Neural progenitor cell (in vitro differentiated cells): ENCODE measurements at regions not wholly inside any gene's neighbourhood (a gene's known extent, or its start where the extent isn't known, plus 50 kb on each side); places are given as distances from the start of the nearest gene placed in this dataset.

Source experiments
- DNase-seq: peaks from one replicate; pipeline ENCODE4 v3.0.0-alpha.2; 2016; ENCODE audit warnings: low spot score
- H2AFZ ChIP-seq: fragments of 200-600 bp; sonication (generic); replicated peaks from 2 replicates; pipeline ENCODE4 v1.6.1; 2016; ENCODE audit warnings: antibody characterized with exemption
- H3F3A ChIP-seq: fragments of 200-600 bp; sonication (generic); 2 replicates; pipeline ENCODE4 v1.6.1; 2016; ENCODE audit warnings: antibody characterized with exemption, low read depth
- H3K27ac ChIP-seq: fragments of 200-600 bp; sonication (generic); 2 replicates; pipeline ENCODE4 v1.5.1; 2016; ENCODE audit warnings: mild to moderate bottlenecking
- H3K27me3 ChIP-seq: fragments of 200-600 bp; sonication (generic); 2 replicates; pipeline ENCODE4 v1.6.1; 2016; ENCODE audit warnings: mild to moderate bottlenecking, moderate library complexity
- H3K36me3 ChIP-seq: fragments of 200-600 bp; sonication (generic); 2 replicates; pipeline ENCODE4 v1.5.1; 2016
- H3K4me1 ChIP-seq: fragments of 200-600 bp; sonication (generic); 2 replicates; pipeline ENCODE4 v1.6.1; 2016; ENCODE audit warnings: mixed run types
- H3K4me2 ChIP-seq: fragments of 200-600 bp; sonication (generic); 2 replicates; pipeline ENCODE4 v1.6.1; 2016
- H3K4me3 ChIP-seq: fragments of 200-600 bp; sonication (generic); 2 replicates; pipeline ENCODE4 v1.5.1; 2016
- H3K79me2 ChIP-seq: fragments of 200-600 bp; sonication (generic); 2 replicates; pipeline ENCODE4 v1.6.1; 2016; ENCODE audit warnings: low read depth
- H3K9ac ChIP-seq: fragments of 200-600 bp; sonication (generic); 2 replicates; pipeline ENCODE4 v1.6.1; 2016
- H3K9me3 ChIP-seq: fragments of 200-600 bp; sonication (generic); 2 replicates; pipeline ENCODE4 v1.5.1; 2016; ENCODE audit warnings: low read depth
- H4K20me1 ChIP-seq: fragments of 200-600 bp; sonication (generic); 2 replicates; pipeline ENCODE4 v1.6.1; 2016; ENCODE audit warnings: low read depth
- H3K27ac Mint-ChIP-seq: 3 replicates; pipeline ENCODE4 v1.8.0; 2021; ENCODE audit warnings: mixed read lengths
- H3K27me3 Mint-ChIP-seq: 2 replicates; pipeline ENCODE4 v1.8.0; 2022; ENCODE audit warnings: low read depth, mild to moderate bottlenecking, inconsistent platforms, moderate library complexity, mixed read lengths; ENCODE audit not compliant: insufficient read depth
- H3K36me3 Mint-ChIP-seq: 3 replicates; pipeline ENCODE4 v1.8.0; 2021; ENCODE audit warnings: mixed read lengths
- H3K4me1 Mint-ChIP-seq: 3 replicates; pipeline ENCODE4 v1.8.0; 2021; ENCODE audit warnings: mixed read lengths
- H3K4me3 Mint-ChIP-seq: 3 replicates; pipeline ENCODE4 v1.8.0; 2021; ENCODE audit warnings: mild to moderate bottlenecking, moderate library complexity, mixed read lengths
- H3K9me3 Mint-ChIP-seq: 3 replicates; pipeline ENCODE4 v1.8.0; 2020; ENCODE audit warnings: mixed read lengths
- EZH2 ChIP-seq: fragments of 200-600 bp; sonication (generic); IDR thresholded peaks from 2 replicates; pipeline ENCODE4 v1.6.1; 2017; ENCODE audit warnings: antibody characterized with exemption, mild to moderate bottlenecking, moderate library complexity
- EZH2phosphoT487 ChIP-seq: fragments of 200-600 bp; sonication (generic); IDR thresholded peaks from 2 replicates; pipeline ENCODE4 v1.6.1; 2017; ENCODE audit warnings: antibody characterized with exemption
- TF ChIP-seq, protein P1 (sequence below): fragments of 200-600 bp; sonication (generic); IDR thresholded peaks from 2 replicates; pipeline ENCODE4 v1.5.1; 2017; ENCODE audit warnings: antibody characterized with exemption, mild to moderate bottlenecking

DNA sequence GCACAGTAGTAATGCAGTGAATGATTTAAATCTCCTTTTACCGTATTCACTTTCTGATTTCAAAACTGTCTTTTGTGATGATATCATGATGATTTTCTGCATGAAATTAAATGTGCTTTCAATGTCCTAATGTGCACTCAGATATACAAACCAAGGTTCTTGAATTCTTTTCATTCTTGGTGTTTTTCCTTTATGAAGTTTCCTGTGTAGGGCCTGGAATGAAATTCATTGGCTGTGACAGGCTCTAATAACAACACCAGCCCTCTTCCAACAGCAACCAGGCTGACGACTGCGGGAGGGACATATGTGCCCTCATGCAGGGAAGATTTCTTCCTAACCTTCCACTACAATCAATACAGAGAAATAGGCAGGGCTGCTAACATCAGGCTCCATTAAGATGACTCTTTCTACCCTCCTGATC lies 1052.0 kb downstream of the DIAPH3 start:
- Histone ChIP-seq H3K27me3 (no peaks in the 10 kb centered on the region), H3K4me1 (peaks cover 11% of the 10 kb centered on the region), H4K20me1 (no peaks in the 10 kb centered on the region), H3K27ac (no peak overlapping the region), H3K9me3 (no peaks in the 10 kb centered on the region), H3K4me2 (no peak overlapping the region), H2AFZ (peak overlapping the region; percentile 20), H3K4me3 (no peak overlapping the region), H3K9ac (no peak overlapping the region), H3K79me2 (no peaks in the 10 kb centered on the region), H3F3A (no peaks in the 10 kb centered on the region), H3K36me3 (no peaks in the 10 kb centered on the region)
- Mint-ChIP-seq H3K4me1 (peaks cover 11% of the 10 kb centered on the region), H3K36me3 (no peaks in the 10 kb centered on the region), H3K9me3 (peaks cover 12% of the 10 kb centered on the region), H3K4me3 (no peak overlapping the region), H3K27ac (peak overlapping the region; percentile 1), H3K27me3 (no peaks in the 10 kb centered on the region)
- DNase-seq = no peak
- TF ChIP-seq EZH2 (no peak), EZH2phosphoT487 (no peak)
- TF ChIP-seq, protein P1, sequence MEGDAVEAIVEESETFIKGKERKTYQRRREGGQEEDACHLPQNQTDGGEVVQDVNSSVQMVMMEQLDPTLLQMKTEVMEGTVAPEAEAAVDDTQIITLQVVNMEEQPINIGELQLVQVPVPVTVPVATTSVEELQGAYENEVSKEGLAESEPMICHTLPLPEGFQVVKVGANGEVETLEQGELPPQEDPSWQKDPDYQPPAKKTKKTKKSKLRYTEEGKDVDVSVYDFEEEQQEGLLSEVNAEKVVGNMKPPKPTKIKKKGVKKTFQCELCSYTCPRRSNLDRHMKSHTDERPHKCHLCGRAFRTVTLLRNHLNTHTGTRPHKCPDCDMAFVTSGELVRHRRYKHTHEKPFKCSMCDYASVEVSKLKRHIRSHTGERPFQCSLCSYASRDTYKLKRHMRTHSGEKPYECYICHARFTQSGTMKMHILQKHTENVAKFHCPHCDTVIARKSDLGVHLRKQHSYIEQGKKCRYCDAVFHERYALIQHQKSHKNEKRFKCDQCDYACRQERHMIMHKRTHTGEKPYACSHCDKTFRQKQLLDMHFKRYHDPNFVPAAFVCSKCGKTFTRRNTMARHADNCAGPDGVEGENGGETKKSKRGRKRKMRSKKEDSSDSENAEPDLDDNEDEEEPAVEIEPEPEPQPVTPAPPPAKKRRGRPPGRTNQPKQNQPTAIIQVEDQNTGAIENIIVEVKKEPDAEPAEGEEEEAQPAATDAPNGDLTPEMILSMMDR = no peak

DNA sequence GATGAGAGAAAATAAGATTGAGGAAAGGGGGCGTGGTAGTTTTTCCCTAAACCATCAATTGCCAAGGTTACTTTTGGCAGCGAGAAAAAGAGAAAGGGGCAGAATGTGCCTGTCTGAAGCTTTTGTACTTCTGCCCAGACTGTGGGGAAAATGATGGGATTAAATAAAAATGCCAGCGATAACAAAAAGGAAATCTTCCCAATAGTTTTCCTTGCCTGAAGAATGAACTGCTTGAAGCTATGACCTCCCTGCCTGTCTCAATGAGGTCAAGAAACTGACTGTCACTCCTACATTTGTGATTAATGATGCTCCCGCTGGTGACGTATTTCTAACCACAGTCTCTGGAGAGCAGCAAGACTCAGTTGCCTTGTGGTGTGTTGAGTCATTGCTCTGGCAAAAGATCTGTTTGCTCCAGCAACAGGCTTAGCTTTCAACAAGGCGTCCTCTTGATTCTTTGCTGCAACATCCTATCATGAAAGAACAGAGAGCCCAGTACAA lies 1051.5 kb downstream of the DIAPH3 start:
- Histone ChIP-seq H3K9ac (no peak overlapping the region), H3K36me3 (no peaks in the 10 kb centered on the region), H3K4me1 (peaks cover 11% of the 10 kb centered on the region), H3K4me2 (no peak overlapping the region), H3F3A (no peaks in the 10 kb centered on the region), H3K4me3 (no peak overlapping the region), H3K27me3 (no peaks in the 10 kb centered on the region), H4K20me1 (no peaks in the 10 kb centered on the region), H3K79me2 (no peaks in the 10 kb centered on the region), H3K27ac (no peak overlapping the region), H2AFZ (peak overlapping the region; percentile 20), H3K9me3 (no peaks in the 10 kb centered on the region)
- no peak for TF ChIP-seq EZH2
- TF ChIP-seq EZH2phosphoT487 = no peak
- TF ChIP-seq, protein P1 = no peak
- peaks cover 11% of the 10 kb centered on the region for H3K4me1 Mint-ChIP-seq
- peak overlapping the region; percentile 61 for H3K27ac Mint-ChIP-seq
- DNase-seq = peak; percentile 15
- no peaks in the 10 kb centered on the region for H3K36me3 Mint-ChIP-seq
- no peak overlapping the region for H3K4me3 Mint-ChIP-seq
- H3K9me3 Mint-ChIP-seq = peaks cover 7% of the 10 kb centered on the region
- H3K27me3 Mint-ChIP-seq = no peaks in the 10 kb centered on the region

DNA sequence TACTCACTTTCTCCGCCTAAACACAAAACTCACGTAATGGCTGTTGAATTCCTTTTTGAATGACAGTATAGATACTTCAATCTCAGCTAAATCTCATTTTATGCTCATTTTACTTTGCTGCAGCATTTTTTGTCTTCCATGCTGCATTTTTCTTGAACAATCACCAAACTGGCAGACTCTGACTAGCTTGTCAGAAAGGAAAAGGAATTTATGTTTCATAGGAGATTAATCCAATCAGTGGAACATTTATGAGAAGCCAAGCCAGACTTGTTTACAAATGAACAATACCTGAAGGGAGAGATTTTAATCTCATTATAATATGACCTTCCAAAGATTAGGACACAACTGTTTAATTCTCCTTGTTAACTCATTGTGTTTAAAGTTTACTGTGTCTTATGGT lies 1044.3 kb downstream of the DIAPH3 start:
- no peaks in the 10 kb centered on the region for H3K4me1 ChIP-seq
- no peaks in the 10 kb centered on the region for H3K27me3 Mint-ChIP-seq
- H3K36me3 ChIP-seq = no peaks in the 10 kb centered on the region
- H3K27ac ChIP-seq = no peak overlapping the region
- no peak for TF ChIP-seq EZH2phosphoT487
- TF ChIP-seq EZH2 = no peak
- TF ChIP-seq, protein P1 = no peak
- H3F3A ChIP-seq = no peaks in the 10 kb centered on the region
- H3K27ac Mint-ChIP-seq = no peak overlapping the region
- H2AFZ ChIP-seq = no peak overlapping the region
- H3K27me3 ChIP-seq = no peaks in the 10 kb centered on the region
- H3K4me3 ChIP-seq = no peak overlapping the region
- no peaks in the 10 kb centered on the region for H3K79me2 ChIP-seq
- no peaks in the 10 kb centered on the region for H3K9me3 Mint-ChIP-seq
- H3K9ac ChIP-seq = no peak overlapping the region
- no peak overlapping the region for H3K4me3 Mint-ChIP-seq
- H3K36me3 Mint-ChIP-seq = no peaks in the 10 kb centered on the region
- no peaks in the 10 kb centered on the region for H4K20me1 ChIP-seq
- H3K9me3 ChIP-seq = no peaks in the 10 kb centered on the region
- DNase-seq = no peak
- no peak overlapping the region for H3K4me2 ChIP-seq
- peaks cover 10% of the 10 kb centered on the region for H3K4me1 Mint-ChIP-seq
